GM19452 (cell line): ENCODE measurements at regions not wholly inside any gene's neighbourhood (a gene's known extent, or its start where the extent isn't known, plus 50 kb on each side); places are given as distances from the start of the nearest gene placed in this dataset.

Experiments
- ATAC-seq: cut with Tn5 transposase; IDR thresholded peaks from one replicate; pipeline ENCODE4 v1.9.1; 2021; ENCODE audit not compliant: unreplicated experiment

DNA sequence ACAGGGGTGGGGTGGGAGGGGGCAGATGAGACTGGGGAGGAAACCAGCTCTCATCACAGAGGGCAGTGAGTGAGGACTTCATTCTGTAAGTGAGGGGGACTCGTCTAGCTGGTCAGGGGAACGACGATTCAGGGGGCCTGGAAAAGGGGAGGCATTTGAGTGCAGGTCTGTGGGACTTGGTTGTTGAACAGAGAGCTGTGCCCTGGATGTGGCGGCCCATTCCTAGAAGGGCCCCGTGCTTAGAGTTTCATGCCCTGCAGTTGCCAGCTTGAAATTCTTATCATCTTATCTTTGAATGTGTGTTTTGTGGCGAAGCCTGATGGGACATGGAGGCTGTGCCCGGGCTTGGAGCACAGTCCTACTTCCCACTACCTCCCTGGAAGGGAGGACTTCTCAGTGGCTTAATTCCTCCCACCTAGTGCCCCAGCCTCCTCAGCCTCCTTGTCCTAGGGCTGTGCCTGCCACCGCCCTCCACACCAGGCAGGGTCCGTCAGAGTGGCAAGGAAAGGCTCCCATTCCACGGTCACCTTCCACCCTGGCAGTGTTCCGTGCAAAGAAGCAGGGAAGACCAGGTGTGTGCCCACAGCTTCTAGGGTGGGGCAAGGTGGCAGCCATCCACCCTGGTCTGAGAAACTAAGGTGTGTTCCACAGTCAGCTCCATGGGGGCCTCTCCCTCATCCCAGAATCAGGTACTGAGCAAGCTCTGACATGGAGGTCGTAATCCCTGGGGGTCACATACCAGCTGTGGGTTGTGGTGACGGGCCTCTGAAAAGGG, 59.7 kb upstream of the LMO1 start:
- ATAC-seq = no peak

DNA sequence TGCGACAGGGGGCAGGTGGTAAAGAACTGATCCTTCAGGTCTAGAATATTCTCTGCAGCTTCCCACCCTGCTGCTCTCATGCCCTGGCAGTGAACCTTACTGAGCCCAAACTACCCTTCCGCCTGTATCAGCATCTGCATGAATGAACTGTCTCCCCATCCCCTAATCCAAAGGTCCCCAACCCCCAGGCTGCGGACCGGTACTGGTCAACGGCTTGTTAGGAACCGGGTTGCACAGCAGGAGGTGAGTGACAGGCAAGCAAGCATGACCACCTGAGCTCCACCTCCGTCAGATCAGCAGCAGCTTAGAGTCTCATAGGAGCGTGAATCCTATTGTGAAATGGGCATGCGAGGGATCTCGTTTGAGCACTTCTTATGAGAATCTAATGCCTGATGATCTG, 58.2 kb upstream of the LMO1 start:
- ATAC-seq = no peak

- no peak for ATAC-seq
Observed at GRCh38 chr11:8320076-8320475, 56.4 kb upstream of the LMO1 start.

DNA sequence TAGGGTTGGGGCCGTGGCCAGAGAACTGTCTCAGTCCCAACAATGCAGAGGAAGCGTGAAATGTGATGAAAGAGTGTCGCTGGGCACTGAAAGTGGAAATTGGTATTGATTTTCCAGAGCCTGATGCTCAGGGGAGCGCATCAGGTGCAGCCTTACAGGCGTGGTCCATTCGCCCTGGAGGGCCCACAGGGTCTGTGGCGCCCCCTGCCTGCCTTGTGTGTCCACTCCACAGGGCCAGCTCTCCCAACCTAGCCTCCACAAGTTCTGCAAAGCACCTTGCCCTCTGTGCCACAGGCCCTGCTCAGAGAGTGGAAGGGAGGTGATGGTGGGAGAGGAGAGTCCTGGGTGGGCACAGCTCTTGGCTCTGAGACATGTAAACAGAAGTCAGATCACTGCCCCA, 54.9 kb upstream of the LMO1 start:
- ATAC-seq = no peak

DNA sequence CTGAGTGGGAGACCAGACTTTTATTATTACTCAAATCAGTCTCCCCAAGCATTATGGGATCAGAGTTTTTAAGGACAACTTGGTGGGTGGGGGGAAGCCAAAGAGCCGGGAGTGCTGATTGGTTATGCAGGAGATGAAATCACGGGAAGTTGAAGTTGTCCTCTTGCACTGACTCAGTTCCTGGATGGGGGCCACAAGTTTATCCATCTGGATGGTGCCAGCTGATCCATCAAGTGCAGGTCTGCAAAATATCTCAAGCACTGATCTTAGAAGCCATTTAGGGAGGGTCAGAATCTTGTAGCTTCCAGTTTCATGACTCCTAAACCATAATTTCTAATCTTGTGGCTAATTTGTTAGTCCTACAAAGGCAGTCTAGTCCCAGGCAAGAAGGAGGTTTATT, 53.5 kb upstream of the LMO1 start:
- ATAC-seq = no peak

GRCh38 chr11:8315954-8316353, 52.3 kb upstream of the LMO1 start:
- ATAC-seq = no peak

DNA sequence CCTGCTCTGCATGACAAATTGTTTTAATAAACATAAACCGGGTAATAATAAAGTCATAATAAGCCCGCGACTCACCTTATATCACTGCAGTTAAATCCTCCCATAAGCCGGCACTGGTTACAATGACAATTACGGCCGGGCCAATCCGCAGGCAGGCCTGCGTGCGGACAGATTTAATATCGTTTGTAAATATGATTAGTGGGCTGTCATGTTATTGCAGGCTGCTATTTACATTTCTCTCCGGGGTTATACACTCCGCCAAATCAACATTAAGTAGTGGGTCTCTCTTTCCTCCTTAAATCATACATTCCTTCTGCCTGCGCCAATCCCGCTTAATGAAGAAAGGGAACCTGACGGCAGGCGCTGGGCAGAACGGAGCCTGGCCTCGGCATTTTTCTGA, 51.8 kb upstream of the LMO1 start:
- no peak for ATAC-seq

DNA sequence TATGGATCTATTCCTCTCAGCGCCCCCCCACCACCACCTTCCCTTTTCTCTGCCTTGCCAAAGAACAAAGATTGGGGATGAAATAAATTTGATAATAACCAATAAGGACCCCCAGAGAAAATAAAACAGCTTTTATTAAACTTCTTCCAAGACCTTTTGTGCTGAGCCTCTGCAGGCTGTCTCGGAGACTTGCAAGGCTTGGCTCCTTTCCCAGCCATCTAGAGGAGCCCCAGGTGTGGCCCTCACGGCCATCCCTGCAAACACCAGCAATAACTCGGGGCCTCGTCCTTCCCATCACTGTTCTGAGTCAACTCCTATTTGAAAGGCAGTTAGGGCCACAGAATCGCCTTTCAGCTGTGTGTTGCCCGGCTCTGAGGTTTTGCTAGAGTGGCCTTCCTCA, 51.2 kb upstream of the LMO1 start:
- ATAC-seq = no peak

DNA sequence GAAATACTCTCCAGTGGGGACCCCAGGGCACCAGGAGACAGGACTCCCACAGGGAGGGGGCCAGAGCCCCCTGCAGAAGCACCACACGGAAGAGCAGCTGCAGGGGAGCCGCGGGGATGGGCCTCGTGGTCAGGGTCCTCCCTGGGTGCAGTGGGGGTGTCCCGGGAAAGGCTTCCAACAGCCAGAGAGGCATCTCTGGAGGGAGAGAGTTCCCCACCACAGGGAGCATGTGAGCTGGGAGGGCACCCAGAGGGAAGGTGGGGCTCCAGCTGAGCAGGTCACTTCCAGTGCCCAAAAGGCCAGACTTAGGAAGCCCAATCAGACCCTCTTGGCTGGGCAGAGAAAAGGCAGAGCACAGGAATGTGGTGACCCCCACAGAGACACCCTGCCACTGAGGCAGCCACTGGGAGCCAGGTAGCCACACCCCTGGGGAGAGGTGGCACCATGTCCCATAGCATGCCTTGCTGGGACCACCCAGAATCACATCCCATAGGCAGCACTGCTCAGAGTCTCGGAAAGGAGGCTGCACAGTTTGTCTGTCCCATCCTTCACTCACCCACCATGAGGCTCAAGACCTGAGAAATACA, 49.9 kb upstream of the LMO1 start:
- ATAC-seq = no peak
